GM12873 (cell line): ENCODE measurements at regions not wholly inside any gene's neighbourhood (a gene's known extent, or its start where the extent isn't known, plus 50 kb on each side); places are given as distances from the start of the nearest gene placed in this dataset.

ENCODE experiments used
- TF ChIP-seq, protein P1 (sequence below): IDR thresholded peaks from 2 replicates; pipeline ENCODE4 v1.5.1; 2012; ENCODE audit warnings: low read depth, mild to moderate bottlenecking, moderate library complexity, low read length, control low read depth; ENCODE audit not compliant: insufficient read depth; ENCODE audit errors: missing control alignments

DNA sequence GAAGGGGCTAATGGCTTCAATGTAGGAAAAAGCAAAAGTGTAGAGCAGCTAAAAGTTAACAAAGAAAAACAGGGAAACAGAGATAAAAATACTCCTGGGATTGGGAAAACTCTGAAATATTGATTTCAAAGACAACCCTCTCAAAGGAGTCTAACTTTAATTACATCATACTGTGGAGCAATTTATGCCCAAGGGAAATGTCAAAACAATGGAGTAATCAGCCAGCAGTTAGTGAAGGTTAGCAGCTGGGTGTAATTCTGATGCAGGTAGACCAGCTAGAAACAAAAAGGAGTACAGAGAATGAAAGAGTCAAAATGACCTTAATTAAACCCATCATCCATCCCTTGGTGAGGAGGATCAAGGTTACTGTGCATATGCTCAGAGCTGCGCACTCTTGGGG, 169.0 kb downstream of the ADAM29 start:
- TF ChIP-seq, protein P1, sequence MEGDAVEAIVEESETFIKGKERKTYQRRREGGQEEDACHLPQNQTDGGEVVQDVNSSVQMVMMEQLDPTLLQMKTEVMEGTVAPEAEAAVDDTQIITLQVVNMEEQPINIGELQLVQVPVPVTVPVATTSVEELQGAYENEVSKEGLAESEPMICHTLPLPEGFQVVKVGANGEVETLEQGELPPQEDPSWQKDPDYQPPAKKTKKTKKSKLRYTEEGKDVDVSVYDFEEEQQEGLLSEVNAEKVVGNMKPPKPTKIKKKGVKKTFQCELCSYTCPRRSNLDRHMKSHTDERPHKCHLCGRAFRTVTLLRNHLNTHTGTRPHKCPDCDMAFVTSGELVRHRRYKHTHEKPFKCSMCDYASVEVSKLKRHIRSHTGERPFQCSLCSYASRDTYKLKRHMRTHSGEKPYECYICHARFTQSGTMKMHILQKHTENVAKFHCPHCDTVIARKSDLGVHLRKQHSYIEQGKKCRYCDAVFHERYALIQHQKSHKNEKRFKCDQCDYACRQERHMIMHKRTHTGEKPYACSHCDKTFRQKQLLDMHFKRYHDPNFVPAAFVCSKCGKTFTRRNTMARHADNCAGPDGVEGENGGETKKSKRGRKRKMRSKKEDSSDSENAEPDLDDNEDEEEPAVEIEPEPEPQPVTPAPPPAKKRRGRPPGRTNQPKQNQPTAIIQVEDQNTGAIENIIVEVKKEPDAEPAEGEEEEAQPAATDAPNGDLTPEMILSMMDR, result no peak

DNA sequence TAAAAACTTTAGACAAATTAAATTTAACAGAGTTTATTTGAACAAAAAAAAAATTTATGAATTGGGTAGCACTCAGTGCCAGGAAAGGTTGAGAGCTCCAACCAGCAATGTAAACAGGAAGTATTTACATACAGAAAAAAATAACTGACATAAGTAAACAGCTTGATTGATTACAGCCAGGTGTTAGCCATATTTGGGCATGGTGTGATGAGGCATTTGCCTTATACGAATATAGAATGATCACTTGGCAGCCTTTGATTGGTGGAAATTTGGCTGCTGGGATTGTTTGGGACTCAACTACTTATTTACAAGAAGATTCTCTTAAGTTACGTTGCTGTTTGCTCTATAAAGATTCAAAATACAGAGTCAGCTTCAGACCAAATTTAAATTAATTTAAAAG, 172.0 kb downstream of the ADAM29 start:
- TF ChIP-seq, protein P1, result no peak

DNA sequence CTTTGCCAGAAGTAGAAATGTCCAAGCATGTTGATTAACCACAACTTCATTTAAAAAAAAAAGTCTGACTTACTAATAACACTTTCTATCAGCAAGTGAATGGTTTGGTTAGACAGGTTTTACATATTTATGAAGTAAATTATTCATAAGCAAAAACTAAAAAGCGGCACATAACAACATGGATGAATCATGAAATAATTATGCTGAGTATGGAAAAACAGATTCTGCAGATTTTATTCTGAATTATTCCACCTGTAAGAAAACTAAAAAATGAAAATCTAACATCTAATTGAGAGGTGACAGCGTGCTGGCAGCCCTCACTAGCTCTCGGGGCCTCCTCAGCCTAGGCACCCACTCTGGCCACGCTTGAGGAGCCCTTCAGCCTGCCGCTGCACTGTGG, 173.5 kb downstream of the ADAM29 start:
- TF ChIP-seq, protein P1, result no peak

DNA sequence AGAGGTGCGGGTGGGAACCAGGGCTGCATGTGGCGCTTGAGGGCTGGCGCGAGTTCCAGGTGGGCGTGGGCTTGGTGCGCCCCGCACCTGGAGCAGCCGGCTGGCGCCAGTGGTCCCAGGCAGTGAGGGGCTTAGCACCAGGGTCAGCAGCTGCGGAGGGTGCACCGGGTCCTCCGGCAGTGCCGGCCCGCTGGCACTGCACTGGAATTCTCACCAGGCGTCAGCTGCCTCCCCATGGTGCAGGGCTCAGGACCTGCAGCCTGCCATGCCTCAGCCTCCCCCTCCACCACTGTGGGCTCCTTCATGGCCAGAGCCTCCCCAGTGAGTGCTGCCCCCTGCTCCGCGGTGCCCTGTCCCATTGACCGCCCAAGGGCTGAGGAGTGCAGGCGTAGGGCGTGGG, 174.0 kb downstream of the ADAM29 start:
- TF ChIP-seq, protein P1, result no peak

DNA sequence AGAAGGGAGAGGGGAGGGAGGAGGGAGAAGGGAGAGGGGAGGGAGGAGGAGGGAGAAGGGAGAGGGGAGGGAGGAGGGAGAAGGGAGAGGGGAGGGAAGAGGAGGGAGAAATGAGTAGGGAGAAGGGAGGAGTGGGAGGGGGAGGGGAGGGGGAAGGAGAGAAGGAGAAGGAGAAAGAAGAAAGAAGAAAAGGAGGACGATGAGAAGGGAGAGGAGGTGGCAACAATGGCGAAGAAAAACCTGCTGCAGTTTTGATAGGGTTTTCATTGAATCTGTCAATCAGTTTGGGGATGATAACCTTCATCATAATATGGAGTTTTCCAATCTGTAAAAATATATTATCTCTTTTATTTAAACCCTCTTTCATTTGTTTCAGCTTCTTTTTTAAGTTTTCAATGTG, 185.2 kb downstream of the ADAM29 start:
- TF ChIP-seq, protein P1, result no peak

DNA sequence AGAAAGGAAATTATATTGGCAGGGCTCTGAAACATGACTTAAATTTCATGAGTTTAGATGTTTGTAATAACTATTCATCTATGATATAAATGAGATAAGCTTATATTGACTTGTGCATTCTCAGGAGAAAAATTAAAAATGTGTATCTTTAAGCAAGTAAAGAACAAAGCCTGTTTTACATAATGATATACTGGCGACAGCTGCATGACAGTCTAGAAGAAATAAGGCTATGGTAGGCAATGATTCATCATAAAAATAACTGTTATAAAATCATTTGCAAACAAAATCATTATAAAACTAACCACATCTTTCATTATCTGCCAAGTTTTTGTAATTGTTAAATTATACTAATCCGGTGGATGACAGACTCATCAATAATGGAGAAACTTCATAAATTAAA, 188.1 kb downstream of the ADAM29 start:
- TF ChIP-seq, protein P1, result no peak

DNA sequence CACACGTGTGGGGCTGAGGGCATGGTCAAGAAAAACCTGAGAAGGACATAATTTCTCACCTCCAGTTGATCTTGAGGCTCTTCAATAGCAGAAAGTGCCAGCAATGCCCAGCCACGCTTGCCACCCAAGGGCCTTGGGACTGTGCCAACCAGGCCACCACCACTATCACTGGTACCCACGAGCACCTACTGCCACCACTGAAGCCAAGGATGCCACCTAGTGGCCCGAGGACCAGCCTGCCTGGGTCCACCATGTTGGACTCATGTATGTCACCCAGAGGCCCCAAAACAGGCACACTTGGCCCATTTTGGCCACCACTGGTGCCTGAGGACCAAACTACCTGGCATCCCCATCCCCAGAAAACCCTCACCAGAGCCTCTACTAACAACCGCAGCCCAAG, 191.8 kb downstream of the ADAM29 start:
- TF ChIP-seq, protein P1, result peak; percentile 71
